Lower lobe of right lung (tissue), 2 donors: ENCODE measurements at regions not wholly inside any gene's neighbourhood (a gene's known extent, or its start where the extent isn't known, plus 50 kb on each side); places are given as distances from the start of the nearest gene placed in this dataset.

ENCODE experiments used
- ATAC-seq, 2 donors: fragments of 200-7000 bp; cut with Tn5 transposase; one replicate each; pipeline ENCODE4 v1.9.1; 2020 to 2022; ENCODE audit warnings: mild to moderate bottlenecking in 2 of 2, moderate library complexity in 2 of 2
- DNase-seq: peaks from one replicate; pipeline ENCODE4 v3.0.0-alpha.2; 2020
- H3K27ac ChIP-seq: fragments of 200-600 bp; one replicate; pipeline ENCODE4 v1.8.0; 2022
- H3K27me3 ChIP-seq: fragments of 200-600 bp; one replicate; pipeline ENCODE4 v1.8.0; 2022; ENCODE audit warnings: low read depth
- H3K36me3 ChIP-seq: fragments of 200-600 bp; one replicate; pipeline ENCODE4 v1.8.0; 2022; ENCODE audit warnings: mild to moderate bottlenecking
- H3K4me1 ChIP-seq: fragments of 200-600 bp; one replicate; pipeline ENCODE4 v1.8.0; 2022
- H3K4me3 ChIP-seq: fragments of 200-600 bp; one replicate; pipeline ENCODE4 v1.8.0; 2022; ENCODE audit warnings: mild to moderate bottlenecking
- H3K9me3 ChIP-seq: fragments of 200-600 bp; one replicate; pipeline ENCODE4 v1.8.0; 2022
- CTCF ChIP-seq: fragments of 200-600 bp; IDR thresholded peaks from one replicate; pipeline ENCODE4 v1.8.0; 2022; ENCODE audit warnings: antibody characterized with exemption, mild to moderate bottlenecking
- intact Hi-C: fragments of 100-400 bp; cut with DNase I; formaldehyde crosslinking; loops from one replicate; pipeline ENCODE4 v1.11.0; 2022
- donor health status: DM: no; HTN: yes; CAD: no; lungs with severe emphysema.

GRCh38 chr2:160719116-160719515 is 225.5 kb upstream of the RBMS1 start:
- Histone ChIP-seq H3K9me3 (no peaks in the 10 kb centered on the region), H3K4me1 (no peaks in the 10 kb centered on the region)
- intact Hi-C loops, result no loop called here

GRCh38 chr2:160720098-160720497 is 226.5 kb upstream of the RBMS1 start:
- Histone ChIP-seq H3K27ac (no peak overlapping the region), H3K4me3 (no peak overlapping the region), H3K36me3 (no peaks in the 10 kb centered on the region), H3K27me3 (no peaks in the 10 kb centered on the region), H3K9me3 (no peaks in the 10 kb centered on the region), H3K4me1 (no peaks in the 10 kb centered on the region)
- TF ChIP-seq CTCF, result no peak
- DNase-seq (no peak), ATAC-seq (no peak)
- intact Hi-C loops, result no loop called here

More at GRCh38 chr2:160719116-160719515, 225.5 kb upstream of the RBMS1 start:
- no peaks in the 10 kb centered on the region for H3K27me3 ChIP-seq
- no peaks in the 10 kb centered on the region for H3K36me3 ChIP-seq
- DNase-seq (no peak), ATAC-seq (no peak)
- no peak overlapping the region for H3K4me3 ChIP-seq
- H3K27ac ChIP-seq, result no peak overlapping the region
- no peak for TF ChIP-seq CTCF

GRCh38 chr2:160721089-160722040 is 227.8 kb upstream of the RBMS1 start:
- ATAC-seq, result no peak
- Histone ChIP-seq H3K36me3 (no peaks in the 10 kb centered on the region), H3K9me3 (no peaks in the 10 kb centered on the region), H3K27me3 (no peaks in the 10 kb centered on the region), H3K4me1 (no peaks in the 10 kb centered on the region), H3K27ac (no peak overlapping the region), H3K4me3 (no peak overlapping the region)
- intact Hi-C loops, result no loop called here
- no peak for DNase-seq
- no peak for TF ChIP-seq CTCF

- no peaks in the 10 kb centered on the region for H3K9me3 ChIP-seq
- no peaks in the 10 kb centered on the region for H3K4me1 ChIP-seq
- intact Hi-C loops, result no loop called here
- H3K27me3 ChIP-seq, result no peaks in the 10 kb centered on the region
- no peak for ATAC-seq
- no peak for TF ChIP-seq CTCF
- H3K36me3 ChIP-seq, result no peaks in the 10 kb centered on the region
- DNase-seq, result no peak
- H3K27ac ChIP-seq, result no peak overlapping the region
- no peak overlapping the region for H3K4me3 ChIP-seq
Measured at GRCh38 chr2:160726046-160726445, 232.4 kb upstream of the RBMS1 start.

- Histone ChIP-seq H3K27me3 (no peaks in the 10 kb centered on the region), H3K36me3 (no peaks in the 10 kb centered on the region), H3K9me3 (no peaks in the 10 kb centered on the region), H3K4me1 (no peaks in the 10 kb centered on the region), H3K4me3 (no peak overlapping the region), H3K27ac (no peak overlapping the region)
- intact Hi-C loops, result no loop called here
- no peak for DNase-seq
- no peak for TF ChIP-seq CTCF
- no peak for ATAC-seq
Measured at GRCh38 chr2:160730296-160730995, 236.8 kb upstream of the RBMS1 start.
